C4-2B (cell line): ENCODE measurements at regions not wholly inside any gene's neighbourhood (a gene's known extent, or its start where the extent isn't known, plus 50 kb on each side); places are given as distances from the start of the nearest gene placed in this dataset.

Source experiments
- H3K27ac ChIP-seq: fragments of 450-650 bp; 2 replicates; pipeline ENCODE4 v1.5.1; 2017
- ZFX ChIP-seq: fragments of 450-650 bp; IDR thresholded peaks from 2 replicates; pipeline ENCODE4 v1.6.1; 2017
- TF ChIP-seq, protein P1 (sequence below): fragments of 450-650 bp; conservative IDR thresholded peaks from 2 replicates; pipeline ENCODE4 v1.5.1; 2017; ENCODE audit warnings: mild to moderate bottlenecking

DNA sequence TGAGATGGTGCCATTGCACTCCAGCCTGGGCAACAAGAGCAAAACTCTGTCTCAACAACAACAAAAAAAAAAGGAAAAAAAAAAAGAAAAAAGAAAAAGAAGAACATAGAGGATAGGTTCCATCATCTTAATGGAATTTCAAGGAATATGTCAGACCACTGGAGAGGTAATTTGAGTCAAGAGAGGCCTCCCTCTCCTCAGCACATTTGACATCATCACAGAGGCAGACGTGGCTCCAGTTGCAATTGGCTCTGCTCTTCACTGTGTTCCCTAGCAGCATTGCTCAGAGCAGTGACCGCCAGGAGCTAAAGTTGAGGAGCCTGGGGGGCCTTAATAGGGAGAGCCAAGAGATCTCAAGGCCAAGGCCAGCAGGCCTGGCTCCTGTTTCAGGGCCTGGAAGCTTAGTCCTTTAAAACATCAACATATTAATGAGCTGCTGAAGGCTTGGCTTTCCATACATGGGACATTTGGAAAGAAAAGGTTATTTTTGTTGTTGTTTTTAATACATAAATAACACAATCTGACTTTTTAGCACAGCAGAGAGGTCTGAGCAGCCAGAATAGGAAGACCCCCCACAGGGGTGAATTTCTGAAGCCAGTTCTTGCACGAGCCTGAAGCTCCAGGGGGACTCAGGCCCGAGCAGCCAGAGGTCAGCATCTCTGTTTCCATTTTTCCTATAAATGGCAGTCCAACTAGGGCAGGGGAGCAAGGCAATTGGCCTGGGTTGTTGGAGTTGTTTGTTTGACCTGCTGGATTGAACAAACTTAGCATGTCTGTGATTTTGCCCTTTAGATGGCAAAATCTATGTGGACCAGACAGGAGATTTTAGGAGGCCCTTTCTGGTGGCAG is 118.3 kb upstream of the FGGY start:
- H3K27ac ChIP-seq = no peak overlapping the region
- TF ChIP-seq, protein P1, sequence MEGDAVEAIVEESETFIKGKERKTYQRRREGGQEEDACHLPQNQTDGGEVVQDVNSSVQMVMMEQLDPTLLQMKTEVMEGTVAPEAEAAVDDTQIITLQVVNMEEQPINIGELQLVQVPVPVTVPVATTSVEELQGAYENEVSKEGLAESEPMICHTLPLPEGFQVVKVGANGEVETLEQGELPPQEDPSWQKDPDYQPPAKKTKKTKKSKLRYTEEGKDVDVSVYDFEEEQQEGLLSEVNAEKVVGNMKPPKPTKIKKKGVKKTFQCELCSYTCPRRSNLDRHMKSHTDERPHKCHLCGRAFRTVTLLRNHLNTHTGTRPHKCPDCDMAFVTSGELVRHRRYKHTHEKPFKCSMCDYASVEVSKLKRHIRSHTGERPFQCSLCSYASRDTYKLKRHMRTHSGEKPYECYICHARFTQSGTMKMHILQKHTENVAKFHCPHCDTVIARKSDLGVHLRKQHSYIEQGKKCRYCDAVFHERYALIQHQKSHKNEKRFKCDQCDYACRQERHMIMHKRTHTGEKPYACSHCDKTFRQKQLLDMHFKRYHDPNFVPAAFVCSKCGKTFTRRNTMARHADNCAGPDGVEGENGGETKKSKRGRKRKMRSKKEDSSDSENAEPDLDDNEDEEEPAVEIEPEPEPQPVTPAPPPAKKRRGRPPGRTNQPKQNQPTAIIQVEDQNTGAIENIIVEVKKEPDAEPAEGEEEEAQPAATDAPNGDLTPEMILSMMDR = no peak

DNA sequence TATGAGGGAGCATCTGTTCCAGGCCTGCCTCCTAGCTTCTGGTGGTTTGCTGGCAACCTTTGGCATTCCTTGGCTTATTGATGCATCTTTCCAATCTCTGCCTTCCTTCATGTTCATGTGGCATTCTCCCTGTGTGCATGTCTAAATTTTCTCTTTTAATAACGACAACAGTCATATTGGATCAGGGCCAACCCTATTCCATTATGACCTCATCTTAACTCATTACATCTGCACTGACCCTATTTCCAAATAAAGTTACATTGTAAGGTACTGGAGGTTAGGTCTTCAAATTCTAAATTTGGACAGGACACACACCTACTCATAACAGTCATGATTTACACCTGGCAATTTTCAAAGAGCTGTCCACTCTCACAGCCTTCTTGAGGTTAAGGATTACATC is 117.2 kb upstream of the FGGY start:
- TF ChIP-seq, protein P1 = no peak
- TF ChIP-seq ZFX = no peak
- no peak overlapping the region for H3K27ac ChIP-seq

DNA sequence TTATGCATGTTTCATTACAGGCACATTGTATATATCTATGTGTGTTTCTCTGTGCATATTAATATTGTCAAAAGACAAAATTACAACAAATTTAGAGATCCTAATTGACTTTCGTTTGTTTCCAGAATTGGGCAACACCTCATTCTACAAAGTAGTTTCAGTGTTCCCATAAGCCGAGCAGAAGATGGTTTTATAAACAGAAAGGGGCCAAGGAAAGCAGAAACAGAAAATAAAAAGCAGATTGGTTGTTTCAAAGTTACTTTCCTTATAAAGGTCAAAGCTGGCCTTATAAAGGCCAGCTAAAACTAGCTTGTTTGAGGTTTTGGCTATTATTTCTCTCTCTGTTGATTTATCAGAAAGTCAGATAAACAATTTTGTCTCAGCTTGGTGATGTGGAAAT is 116.2 kb upstream of the FGGY start:
- TF ChIP-seq, protein P1 = no peak
- TF ChIP-seq ZFX = no peak
- H3K27ac ChIP-seq = no peak overlapping the region

DNA sequence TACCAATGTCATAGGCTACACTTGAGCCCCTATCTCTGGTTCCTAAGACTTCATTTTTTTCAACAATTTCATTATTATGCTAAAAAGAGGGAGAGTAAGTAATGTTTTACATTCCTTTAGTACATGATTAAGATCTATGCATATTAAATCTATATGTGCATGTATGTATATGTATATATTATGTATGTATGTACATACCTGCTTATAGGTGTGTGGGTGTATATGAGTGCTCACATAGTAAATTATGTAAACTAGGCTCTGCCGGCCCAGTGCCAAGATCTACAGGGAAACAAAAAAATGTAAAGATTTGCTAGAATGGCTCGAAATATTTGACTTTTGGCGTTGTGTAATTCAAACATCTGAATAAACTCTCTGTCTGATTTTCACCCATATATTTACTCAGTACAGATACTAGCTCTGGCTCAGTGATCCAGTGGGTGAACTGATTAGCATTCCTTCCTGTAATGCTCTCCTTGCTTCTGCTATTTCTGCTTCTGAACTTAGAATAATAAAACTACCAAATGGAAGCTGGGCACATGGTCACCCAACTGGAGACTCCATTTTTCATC is 113.1 kb upstream of the FGGY start:
- no peak overlapping the region for H3K27ac ChIP-seq
- TF ChIP-seq ZFX = no peak
- TF ChIP-seq, protein P1 = no peak

DNA sequence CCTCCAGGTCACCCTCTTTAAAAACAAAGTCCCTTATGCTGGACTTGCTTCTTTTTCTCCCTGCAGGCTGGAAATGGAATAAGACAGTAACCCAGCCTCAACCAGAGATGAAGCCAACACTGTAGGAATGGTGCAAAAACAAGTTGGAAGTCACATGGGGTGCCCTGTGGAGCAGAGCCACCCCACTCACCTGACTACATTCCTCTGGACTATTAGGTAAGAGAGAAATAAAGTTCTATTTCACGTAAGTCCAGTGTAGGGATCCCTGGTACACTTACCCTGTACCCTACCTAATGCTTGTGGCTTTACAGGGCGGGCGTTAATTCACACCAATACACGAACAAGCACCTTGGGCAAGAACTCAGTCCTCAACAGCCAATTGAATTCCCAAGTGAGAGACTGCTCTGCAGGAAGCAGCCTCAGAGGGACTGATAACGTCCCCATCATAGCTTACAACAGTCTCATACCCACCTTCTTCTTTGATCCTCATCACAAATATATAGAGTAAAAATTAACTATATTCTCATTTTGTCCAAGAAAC is 112.5 kb upstream of the FGGY start:
- no peak overlapping the region for H3K27ac ChIP-seq

DNA sequence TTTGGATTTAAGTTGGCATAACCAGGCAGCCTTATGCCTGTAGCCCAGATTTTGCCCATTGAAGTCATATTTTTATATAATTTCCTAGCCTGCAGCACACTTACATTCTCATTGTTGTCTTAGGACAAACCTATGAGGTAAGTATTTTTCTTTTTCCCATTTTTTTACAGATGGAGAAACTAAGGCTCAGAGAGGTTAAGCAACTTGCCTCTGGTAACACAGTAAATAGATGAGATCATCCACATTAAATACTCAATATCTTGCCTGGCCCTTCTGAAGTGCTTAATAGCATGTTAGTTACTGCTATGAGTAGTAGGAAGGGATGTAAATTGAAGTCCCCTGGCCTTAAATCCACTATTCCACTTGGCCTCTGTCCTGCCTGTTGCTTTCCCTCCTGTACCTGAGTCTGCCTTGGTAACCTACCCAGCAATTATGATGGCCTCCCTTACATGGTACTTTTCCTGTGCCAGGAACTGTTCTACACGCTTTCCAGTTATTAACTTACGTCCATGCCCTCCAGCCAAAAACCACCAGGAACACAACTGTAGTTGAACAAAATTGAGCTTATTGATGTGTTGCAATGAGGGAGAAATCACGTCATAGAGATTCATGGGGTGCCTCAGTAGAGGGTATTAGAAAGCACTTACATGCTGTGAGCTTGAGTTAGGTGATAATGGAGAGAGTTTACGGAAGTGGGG is 111.6 kb upstream of the FGGY start:
- TF ChIP-seq, protein P1 = no peak
- TF ChIP-seq ZFX = no peak
- no peak overlapping the region for H3K27ac ChIP-seq

More for the DNA sequence above, 112.5 kb upstream of the FGGY start:
- no peak for TF ChIP-seq ZFX
- TF ChIP-seq, protein P1 = no peak

DNA sequence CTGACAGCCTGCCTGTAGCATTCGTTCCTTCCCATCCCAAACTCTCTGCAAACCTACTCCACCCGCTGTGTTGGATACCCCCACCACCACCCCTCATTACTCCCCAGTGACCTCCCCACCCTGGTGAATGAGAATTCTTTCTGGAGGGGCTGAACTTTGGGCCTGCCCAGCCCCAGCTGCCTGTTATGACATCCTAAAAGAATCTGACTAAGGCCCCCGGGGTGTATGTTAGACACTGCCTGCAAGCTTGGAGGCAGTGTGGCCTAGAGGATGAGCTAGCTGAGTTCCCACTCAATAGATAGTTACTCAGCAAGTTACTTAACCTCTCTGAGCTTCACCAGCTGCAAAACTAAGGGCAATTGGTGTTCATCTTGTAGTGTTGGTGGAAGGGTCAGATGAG is 110.2 kb upstream of the FGGY start:
- TF ChIP-seq, protein P1 = no peak
- no peak for TF ChIP-seq ZFX
- no peak overlapping the region for H3K27ac ChIP-seq
